Fibroblast of peridontal ligament (primary cell): ENCODE measurements at regions not wholly inside any gene's neighbourhood (a gene's known extent, or its start where the extent isn't known, plus 50 kb on each side); places are given as distances from the start of the nearest gene placed in this dataset.
A peak's percentile ranks its signal among the peaks of the same experiment; 100 is the strongest.
"Not testable (repeated sequence)": the region's sequence is repeated elsewhere in the genome, so short reads cannot be mapped to it uniquely, and the experiment has no call there.

Source experiments
- DNase-seq: peaks from one replicate; pipeline ENCODE4 v3.0.0-alpha.2; 2010; ENCODE audit errors: extremely low read depth

DNA sequence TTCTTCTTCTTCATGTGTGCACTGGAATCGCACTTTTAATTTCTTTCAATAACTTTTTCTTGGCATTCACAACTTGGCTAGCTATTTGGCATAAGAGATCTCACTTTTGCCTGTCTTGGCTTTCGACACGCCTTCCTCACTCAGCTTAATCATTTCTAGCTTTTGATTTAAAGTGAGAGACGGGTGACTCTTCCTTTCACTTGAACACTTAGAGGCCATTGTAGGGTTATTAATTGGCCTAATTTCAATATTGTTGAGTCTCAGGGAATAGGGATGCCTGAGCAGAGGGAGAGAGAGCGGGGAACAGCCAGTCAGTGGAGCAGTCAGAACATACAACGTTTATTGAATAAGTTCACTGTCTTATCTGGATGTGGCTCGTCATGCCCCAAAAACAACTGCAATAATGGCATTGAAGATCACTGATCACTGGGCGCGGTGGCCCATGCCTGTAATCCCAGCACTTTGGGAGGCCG lies 200.3 kb downstream of the SEC14L1 start:
- no peak for DNase-seq

DNA sequence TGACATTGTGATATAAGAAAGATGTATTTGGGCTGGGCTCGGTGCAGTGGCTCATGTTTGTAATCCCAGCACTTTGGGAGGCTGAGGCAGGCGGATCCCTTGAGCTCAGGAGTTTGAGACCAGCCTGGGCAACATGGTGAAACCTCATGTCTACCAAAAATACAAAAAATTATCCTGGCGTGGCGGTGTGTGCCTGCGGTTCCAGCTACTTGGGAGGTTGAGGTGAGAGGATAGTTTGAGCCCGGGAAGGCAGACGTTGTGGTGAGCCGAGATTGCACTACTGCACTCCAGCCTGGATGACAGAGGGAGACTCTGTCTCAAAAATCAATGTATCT lies 201.9 kb downstream of the SEC14L1 start:
- DNase-seq, result not testable (repeated sequence)

DNA sequence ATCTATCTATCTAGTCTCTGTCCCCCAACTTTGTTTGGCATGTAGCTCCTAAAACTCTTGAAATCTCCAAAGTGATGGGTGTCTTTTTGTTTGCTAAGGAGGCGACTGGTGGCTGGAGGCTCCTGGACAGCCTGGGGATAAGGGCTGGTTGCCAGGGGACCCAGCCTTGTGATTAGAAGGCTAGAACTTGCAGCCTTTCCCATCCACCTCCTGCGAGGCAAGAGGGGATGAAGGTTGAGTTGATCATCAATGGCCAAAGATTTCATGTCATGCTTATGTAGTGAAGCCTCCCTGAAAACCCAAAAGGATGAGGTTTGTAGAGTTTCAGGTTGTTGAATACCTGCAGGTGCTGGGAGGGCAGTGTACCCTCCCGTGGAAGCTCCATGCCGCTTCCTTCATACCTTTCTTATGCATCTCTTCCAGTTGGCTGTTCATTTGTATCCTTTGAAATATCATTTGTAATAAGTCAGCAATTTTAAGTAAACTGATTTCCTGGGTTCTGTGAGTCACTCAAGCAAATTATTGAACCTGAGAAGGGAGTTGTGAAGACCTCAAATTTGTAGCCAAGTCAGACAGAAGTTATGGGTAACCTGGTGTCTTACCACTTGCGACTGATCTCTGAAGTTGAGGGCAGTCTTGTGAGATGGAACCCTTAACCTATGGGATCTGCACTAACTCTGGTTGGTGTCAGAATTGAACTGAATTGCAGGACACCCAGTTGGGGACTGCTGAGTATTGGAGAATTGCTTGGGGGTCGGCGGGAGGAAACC lies 202.4 kb downstream of the SEC14L1 start:
- no peak for DNase-seq

DNA sequence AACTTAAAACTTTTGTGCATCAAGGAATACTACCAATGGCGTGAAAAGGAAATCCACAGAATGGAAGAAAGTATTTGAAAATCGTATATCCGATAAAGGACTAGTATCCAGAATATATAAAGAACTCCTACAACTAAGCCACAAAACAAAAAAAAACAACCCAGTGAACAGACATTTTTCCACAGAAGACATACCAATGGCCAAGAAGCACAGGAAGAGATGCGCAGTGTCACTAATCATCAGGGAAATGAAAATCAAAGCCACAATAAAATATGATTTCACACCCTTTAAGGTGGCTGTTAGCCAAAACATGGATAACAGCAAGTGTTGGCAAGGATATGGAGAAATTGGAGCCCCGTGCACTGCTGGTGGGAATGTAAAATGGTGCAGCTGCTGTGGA lies 203.3 kb downstream of the SEC14L1 start:
- DNase-seq, result no peak

DNA sequence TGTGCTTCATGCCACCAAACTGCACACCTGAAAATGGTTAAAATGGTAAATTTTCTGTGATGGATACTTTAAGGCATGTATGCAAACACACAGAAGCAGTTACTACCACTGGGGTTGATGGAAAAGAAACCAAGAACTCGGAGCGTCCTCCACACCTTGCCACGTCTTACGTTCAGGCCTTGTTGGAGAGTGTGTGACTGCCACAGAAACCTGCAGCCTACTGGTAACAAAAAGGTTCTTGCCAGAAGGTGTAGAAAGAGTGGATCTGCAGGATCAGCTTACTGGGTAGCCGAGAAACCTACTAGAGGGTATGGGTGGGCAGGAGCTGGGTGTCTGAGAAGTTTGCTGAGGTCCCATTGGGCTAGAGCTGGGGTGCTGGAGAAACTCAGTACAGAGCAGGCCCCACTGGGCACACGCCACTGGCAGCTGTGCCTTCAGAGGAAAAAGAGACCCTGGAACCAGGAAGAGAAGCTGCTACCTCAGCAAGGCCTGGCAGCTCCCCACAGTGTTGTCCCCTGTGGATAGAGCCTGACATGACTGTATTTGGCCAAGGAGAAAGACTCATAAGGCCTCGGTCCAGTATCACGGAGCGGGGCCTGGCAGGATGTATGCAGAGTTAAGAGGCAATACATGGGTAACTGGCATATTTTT lies 204.6 kb downstream of the SEC14L1 start:
- DNase-seq, result no peak

DNA sequence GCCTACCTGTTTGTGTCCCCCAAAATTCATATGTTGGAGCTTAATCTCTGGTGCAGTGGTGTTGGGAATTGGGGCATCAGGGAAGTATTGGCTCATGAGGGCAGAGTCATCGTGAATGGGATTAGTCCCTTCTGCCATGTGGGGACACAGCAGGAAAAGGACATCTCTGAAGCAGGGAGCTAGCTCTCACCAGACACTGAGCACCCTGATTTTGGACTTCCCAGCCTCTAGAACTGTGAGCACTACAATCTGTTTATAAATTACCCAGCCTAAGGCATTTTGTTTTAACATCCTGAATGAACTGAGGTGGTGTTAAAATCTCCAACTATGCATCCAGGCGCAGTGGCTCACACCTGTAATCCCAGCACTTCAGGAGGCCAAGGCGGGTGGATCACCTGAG lies 206.0 kb downstream of the SEC14L1 start:
- no peak for DNase-seq

DNA sequence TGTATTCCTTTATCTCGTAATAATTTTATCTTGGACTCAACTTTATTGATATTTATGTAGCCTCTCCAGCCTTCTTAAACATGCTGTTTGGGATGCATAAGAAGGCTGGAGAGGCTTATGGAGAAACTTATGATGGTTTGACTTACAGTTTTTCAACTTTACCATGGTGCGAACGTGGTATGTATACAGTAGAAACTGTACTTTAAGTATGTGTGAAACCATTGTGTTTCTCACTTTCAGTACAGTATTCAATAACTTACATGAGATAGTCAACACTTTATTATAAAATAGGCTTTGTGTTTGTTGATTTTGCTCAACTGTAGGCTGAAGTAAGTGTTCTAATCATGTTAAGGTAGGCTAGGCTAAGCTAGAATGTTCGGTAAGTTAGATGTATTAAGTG lies 206.8 kb downstream of the SEC14L1 start:
- no peak for DNase-seq

DNA sequence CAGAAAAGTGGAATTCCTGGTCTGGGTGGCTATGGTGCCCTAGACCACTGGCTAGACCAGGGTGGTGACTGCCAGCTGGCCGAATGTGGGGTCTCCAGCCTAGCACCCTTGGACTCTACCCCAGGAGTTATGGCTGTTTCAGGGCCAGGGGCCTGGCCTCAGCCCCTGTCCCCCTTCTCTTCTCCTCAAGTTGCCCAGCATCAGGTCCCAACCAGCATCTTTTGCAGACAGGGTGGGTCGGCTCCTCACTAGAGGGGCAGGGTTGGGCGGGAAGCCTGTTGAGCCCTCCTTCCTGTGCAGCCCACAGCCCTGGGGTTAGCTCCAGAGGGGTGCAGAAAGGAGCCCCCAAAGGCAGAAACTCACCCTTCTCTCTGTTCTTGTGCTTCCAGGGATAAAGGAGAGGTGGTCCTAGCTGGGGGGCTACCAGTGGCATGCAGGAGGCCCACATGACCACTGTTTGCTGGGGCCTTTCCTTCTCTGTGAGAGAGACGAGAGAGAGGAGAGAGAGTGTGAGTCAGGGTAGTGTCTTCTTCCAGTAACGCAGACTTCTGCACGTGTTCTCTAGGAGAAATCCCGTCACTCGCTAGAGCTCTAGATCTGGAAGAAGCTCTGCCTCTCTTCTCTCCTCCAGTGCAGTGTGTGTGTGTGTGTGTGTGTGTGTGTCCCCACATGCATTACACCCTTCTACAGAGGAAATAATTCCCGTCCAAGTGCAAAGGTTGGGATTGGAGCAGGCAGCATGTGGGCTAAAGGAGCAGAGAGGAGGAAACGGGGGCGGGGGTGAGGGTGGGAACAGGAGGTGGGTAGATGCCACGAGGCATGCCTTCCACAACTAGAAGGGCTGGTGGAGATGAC lies 209.4 kb downstream of the SEC14L1 start:
- peak; percentile 71 for DNase-seq

DNA sequence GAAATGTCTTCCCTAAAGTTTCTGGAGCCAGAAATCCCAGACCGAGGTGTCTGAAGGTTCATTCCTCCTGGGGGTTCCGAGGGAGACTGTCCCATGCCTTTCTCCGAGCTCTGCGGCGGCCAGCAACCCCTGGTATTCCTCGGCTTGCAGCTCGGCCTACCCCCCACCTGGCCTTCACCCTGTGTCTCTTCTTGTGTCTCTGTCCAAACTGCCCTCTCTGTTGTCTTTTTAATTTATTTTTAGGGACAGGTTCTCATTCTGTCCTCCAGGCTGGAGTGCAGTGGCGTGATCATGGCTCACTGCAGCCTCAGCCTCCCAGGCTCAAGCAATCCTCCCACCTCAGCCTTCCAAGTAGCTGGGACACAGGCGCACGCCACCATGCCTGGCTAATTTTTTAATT lies 211.7 kb downstream of the SEC14L1 start:
- no peak for DNase-seq

DNA sequence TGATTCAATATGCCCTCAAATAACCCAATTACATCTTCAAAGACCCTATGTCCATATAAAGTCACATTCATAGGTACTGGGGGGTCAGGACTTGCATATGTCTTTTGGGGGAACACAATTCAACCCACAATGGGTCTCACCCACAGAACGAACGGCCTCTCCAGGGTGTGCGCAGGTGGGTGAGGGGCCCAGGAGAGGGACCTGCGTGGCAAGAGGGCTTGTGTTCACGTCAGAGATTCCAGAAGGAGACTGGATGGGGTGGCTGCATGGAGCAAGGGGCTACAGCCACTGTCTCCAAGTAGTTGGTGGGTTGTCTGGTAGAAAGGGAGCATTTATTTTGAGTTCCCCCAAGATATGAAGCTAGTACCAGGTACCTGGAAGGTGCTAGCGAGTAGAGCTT lies 212.2 kb downstream of the SEC14L1 start:
- no peak for DNase-seq

DNA sequence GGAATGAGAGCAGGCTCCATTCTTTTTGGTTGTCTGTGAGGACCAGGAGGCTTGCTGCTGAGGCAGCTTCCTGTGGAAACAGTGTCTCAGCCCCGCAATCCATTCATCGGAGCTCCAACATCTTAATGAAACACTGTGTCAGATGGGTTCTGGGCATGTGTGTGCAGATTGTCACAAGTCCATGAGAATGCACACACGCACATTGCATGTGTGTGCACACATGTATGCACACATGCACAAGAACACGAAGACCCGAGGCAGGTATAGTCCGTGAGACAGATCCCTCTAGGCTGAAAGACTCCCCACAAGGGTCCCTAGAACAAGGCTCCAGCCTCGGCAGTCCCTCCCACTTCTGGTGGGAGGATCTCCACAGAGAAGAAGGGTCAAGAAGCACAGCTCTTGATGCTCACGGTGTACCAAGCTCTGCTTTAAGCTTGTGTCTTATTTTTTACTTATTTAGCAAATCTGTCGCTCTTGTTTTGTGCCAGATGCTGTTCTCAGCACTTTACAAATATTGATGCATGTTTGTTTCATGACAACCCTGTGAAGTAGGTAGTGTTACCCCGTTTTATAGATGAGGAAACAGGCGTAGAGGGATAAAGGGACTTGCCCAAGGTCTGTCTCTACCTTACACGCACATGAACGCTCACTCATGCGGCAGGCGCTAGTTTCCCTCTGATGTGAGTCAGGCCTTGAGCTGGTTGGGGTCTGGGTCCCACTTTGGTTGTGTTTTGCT lies 213.1 kb downstream of the SEC14L1 start:
- peak; percentile 16 for DNase-seq

DNA sequence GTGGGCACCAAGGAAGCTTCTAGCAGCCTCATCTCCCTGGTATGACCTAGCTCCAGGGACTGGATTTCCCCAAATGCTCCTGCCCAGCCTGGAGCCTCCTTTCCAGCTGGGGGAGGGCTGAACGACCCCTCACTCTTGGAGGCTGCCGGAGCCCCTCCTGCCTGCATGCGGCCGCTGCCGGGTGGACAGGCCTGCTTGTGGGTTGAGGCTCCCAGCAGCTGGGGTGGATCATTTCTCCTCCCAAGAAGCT lies 213.6 kb downstream of the SEC14L1 start:
- no peak for DNase-seq

DNA sequence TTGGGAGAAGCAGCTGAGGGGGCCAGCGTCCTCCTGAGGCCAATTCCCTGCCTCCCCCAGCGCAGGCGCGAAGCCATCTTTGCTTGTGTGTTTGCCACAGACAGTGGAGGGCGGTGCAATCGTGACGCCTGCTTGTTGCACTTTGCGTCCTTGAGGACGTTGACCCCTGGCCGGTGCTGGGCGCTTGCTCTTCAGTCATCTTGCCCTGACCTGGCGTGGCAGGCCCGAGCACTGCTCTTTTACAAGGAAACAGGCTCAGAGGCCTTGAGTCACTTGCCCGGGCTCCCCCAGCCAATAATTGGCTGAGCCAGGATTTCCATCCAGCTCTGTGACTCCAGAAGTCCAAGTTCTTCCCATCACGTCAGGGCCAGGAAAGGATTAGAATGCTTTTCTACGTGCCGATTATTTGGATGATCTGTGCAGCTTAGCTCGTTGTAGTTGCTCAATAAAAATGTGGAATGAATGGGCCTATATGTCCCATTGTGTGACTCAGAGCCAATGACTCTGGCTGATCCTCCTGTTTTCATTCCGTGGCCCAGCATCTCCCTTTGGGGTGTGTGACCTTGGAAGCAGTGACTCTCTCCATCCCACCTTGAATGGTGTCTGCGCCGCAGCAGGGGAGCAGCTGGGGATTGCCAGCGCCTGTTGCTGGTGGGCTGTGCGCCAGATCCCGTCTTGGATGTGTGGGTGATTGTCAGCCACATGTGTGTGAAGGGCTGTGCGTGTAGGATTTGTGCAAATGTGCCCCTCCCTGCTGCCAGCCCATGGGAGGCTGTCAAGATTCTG lies 214.1 kb downstream of the SEC14L1 start:
- peak; percentile 91 for DNase-seq

DNA sequence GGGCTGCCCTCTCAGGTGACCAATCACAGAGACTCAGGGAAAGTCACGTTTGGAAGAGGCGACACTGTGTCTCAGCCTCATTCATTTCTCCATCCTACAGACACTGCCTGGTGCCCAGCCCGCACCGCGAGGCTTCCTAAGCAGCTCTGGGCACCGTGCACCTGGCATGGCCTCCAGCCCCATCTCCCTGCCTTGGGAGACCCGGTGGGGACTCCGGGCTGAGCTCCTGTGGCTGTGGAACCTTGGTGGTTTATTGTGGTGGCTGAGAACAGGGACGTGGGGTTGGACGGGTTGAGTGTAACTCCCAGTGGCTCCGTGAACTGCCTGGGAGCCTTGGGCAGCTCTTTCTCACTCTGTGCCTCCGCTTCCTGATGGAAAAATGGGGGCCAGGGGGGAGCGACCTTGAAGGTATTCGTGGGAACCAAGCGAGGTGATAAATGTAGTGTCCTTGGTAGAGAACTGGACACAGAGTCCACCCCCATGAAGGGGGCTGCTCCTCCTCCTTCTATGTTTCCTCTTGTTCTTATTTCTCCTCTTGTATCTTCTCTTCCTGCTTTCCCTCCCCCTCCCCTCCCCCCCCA lies 215.4 kb downstream of the SEC14L1 start:
- DNase-seq, result peak; percentile 5

DNA sequence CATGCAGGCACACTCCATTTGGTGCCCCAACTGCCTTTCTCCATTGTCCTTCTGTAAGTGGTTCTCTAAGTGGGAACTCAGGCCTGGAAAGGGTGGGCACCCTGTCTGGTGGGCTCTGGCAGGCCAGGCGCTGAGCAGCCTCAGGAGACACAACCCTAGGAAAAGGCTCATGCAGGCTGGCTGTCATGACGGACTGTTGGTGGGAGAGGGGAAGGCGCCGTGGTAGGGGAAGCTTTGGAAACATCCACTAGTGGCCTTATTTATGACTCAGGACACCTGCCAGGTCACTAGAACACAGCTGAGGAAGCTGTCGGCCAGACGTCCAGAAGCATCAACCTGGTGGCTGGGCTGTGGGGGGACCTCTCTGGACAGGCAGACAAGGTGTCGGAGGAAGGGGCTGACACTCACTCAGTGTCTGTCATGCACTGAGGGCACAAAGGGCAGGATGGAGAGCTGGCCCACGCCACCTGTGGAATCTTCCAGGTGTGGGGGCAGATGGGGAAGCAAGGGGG lies 216.0 kb downstream of the SEC14L1 start:
- no peak for DNase-seq

DNA sequence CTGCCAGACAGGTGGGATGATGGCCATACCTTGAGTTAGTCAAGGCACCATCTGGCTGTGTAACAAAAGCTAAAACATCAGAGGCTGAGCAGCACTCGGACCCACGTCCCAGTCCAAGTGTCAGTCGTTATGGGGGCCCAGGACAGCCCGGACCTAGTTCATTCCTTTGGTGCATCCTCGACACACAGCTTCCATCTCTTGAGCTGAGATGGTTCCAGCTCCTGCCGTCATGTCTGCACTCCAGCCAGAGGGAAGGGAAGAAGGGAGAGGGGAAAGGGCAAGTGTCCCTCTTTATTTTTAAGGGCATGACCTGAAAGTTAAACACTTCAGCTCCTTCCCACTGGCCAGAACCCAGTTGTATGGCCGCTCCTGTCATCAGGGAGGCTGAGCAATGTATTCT lies 218.0 kb downstream of the SEC14L1 start:
- DNase-seq, result no peak

DNA sequence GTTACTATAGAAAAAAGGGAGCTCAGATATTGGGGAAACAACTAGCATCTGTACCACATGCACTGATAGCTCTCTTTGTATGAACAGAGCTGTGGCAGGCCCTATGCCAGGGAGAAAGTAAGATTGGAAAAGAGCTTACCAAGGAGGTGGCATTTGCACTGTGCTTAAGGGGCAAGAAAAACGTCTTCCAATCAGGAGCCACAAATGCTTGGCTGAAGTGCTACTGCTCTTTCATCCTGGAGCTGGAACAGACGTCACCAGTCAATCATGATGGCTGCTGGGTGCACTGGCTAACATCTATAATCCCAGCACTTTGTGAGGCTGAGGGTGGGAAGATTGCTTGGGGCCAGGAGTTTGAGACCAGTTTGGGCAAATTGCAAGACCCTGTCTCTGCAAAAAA lies 218.5 kb downstream of the SEC14L1 start:
- DNase-seq, result no peak

DNA sequence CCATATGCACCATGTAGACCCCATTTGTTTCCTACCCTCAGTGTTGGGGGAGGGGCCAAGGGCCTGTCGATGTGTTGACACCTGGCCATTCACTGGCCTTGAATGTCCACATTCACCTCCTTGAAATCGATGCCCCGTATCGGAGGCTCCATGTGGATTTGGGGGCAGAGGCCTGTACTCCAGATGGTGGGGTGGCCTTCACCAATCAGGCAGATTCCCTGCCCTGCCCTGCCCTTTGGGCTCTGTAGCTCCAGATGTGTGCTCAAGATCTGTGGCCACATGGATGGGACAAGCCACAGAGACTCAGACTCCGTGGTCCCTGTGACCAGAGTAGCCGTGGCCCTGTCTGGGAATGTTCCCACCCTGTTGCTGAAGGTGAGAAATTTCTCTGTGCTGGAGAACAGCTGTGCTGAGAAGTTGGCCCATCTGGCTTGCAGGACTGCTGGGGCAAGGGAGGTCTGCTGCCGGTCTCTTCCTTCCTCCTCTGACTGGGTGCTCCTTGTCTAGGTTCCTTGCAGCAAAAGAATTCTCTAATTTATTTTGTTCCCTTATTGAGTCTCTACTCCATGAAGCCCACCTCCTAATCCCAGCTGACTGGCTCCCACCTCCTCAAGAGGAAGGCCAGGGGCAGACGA lies 221.3 kb downstream of the SEC14L1 start:
- no peak for DNase-seq

DNA sequence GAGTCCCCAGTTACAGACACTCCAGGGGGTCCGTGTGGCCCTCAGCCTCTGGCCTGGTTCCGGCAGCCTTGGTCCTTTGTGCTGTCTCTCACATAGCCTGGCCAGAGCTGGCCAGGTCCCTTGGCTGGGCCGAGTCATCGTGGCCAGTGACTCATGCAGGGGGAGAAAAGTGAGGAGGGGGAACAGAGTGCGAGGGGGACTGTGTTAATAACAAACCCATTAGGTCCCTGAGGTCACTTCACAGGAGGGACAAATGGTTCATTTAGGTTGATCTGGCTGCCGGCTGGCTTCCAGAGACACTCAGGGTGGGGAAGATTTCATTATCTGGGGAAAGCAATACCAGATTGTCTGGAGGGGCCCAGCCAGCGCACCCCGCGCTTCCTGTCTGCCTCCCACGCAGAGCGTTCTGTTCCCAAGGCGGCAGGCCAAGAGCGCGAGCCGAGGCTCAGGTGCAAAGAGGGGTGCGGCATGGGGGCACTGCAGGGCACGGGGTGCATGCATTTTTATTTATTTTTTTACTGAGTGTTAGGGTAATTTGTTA lies 223.1 kb downstream of the SEC14L1 start:
- no peak for DNase-seq

DNA sequence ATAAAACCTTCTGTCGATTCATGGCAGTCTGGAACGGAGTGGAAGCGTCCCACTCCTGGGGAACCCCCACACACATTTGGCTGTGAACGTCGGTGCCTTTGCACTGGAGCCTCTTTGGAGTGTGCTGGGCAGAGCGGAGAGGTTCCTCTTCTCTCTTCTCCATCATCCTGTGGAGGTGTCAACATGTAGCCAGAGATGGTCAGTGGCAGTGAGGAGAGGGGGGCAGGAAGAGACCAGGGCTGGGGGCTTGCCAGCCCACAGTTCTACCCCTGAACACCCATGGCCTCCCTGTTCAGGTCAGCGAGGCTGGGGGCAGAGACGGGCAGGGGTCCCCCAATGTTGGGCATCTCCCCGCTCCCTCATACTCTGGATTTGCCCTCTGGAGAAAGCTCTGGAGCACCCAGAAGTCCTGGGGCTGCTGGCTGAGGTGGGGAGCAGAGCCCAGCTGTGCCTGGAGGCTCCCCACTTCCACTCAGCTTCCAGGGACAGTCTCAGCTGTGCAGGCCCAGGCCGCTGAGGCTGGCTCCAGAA lies 223.7 kb downstream of the SEC14L1 start:
- no peak for DNase-seq
